ENCODE measurements at regions not wholly inside any gene's neighbourhood (a gene's known extent, or its start where the extent isn't known, plus 50 kb on each side); places are given as distances from the start of the nearest gene placed in this dataset.

- H3K4me3 Mint-ChIP-seq, result no peak overlapping the region
- H3K4me1 Mint-ChIP-seq, result no peaks in the 10 kb centered on the region
- H3K9me3 ChIP-seq (ENCODE audit: control insufficient read depth, low read length, poor library complexity, severe bottlenecking), result no peaks in the 10 kb centered on the region
- no peaks in the 10 kb centered on the region for H3K36me3 Mint-ChIP-seq (ENCODE audit: low read depth)
- H3K27me3 Mint-ChIP-seq, result peaks cover 46% of the 10 kb centered on the region
- DNase-seq (no peak), ATAC-seq (no peak)
- no peak overlapping the region for H3K27ac Mint-ChIP-seq
These were observed 203.1 kb upstream of the B3GAT1 start for GRCh38 chr11:134615041-134615615.

- H3K27me3 Mint-ChIP-seq, result peaks cover 51% of the 10 kb centered on the region
- H3K4me1 Mint-ChIP-seq, result no peaks in the 10 kb centered on the region
- no peak overlapping the region for H3K4me3 Mint-ChIP-seq
- ATAC-seq (no peak), DNase-seq (no peak)
- H3K9me3 ChIP-seq (ENCODE audit: control insufficient read depth, low read length, poor library complexity, severe bottlenecking), result no peaks in the 10 kb centered on the region
- no peaks in the 10 kb centered on the region for H3K36me3 Mint-ChIP-seq (ENCODE audit: low read depth)
- H3K27ac Mint-ChIP-seq, result no peak overlapping the region
These were observed 202.1 kb upstream of the B3GAT1 start for GRCh38 chr11:134614141-134614540.

GRCh38 chr11:134613646-134614045 lies 201.6 kb upstream of the B3GAT1 start:
- ATAC-seq, result no peak
- Mint-ChIP-seq H3K27me3 (peaks cover 51% of the 10 kb centered on the region), H3K4me3 (no peak overlapping the region)

GRCh38 chr11:134612140-134613030 lies 200.3 kb upstream of the B3GAT1 start:
- H3K36me3 Mint-ChIP-seq (ENCODE audit: low read depth), result no peaks in the 10 kb centered on the region
- H3K27ac Mint-ChIP-seq, result no peak overlapping the region
- ATAC-seq (no peak), DNase-seq (no peak)
- no peaks in the 10 kb centered on the region for H3K9me3 ChIP-seq (ENCODE audit: control insufficient read depth, low read length, poor library complexity, severe bottlenecking)
- H3K4me3 Mint-ChIP-seq, result no peak overlapping the region
- H3K4me1 Mint-ChIP-seq, result no peaks in the 10 kb centered on the region
- peaks cover 62% of the 10 kb centered on the region for H3K27me3 Mint-ChIP-seq

More at GRCh38 chr11:134613646-134614045, 201.6 kb upstream of the B3GAT1 start:
- no peak for DNase-seq
- Mint-ChIP-seq H3K36me3 (ENCODE audit: low read depth) (no peaks in the 10 kb centered on the region), H3K27ac (no peak overlapping the region), H3K4me1 (no peaks in the 10 kb centered on the region)
- no peaks in the 10 kb centered on the region for H3K9me3 ChIP-seq (ENCODE audit: control insufficient read depth, low read length, poor library complexity, severe bottlenecking)

- Mint-ChIP-seq H3K36me3 (ENCODE audit: low read depth) (no peaks in the 10 kb centered on the region), H3K4me3 (no peak overlapping the region), H3K4me1 (no peaks in the 10 kb centered on the region), H3K27me3 (peaks cover 71% of the 10 kb centered on the region), H3K27ac (no peak overlapping the region)
- no peak for DNase-seq
- H3K9me3 ChIP-seq (ENCODE audit: control insufficient read depth, low read length, poor library complexity, severe bottlenecking), result no peaks in the 10 kb centered on the region
- ATAC-seq, result no peak
These were observed 199.5 kb upstream of the B3GAT1 start for GRCh38 chr11:134611537-134611936.

GRCh38 chr11:134610116-134610910 lies 198.3 kb upstream of the B3GAT1 start:
- peaks cover 71% of the 10 kb centered on the region for H3K27me3 Mint-ChIP-seq
- no peaks in the 10 kb centered on the region for H3K4me1 Mint-ChIP-seq
- no peak overlapping the region for H3K27ac Mint-ChIP-seq
- DNase-seq, result no peak
- no peak overlapping the region for H3K4me3 Mint-ChIP-seq
- ATAC-seq, result no peak
- H3K36me3 Mint-ChIP-seq (ENCODE audit: low read depth), result no peaks in the 10 kb centered on the region
- H3K9me3 ChIP-seq (ENCODE audit: control insufficient read depth, low read length, poor library complexity, severe bottlenecking), result no peaks in the 10 kb centered on the region

- Mint-ChIP-seq H3K36me3 (ENCODE audit: low read depth) (no peaks in the 10 kb centered on the region), H3K4me3 (no peak overlapping the region), H3K27me3 (peaks cover 71% of the 10 kb centered on the region), H3K4me1 (no peaks in the 10 kb centered on the region), H3K27ac (no peak overlapping the region)
- DNase-seq (no peak), ATAC-seq (no peak)
- no peaks in the 10 kb centered on the region for H3K9me3 ChIP-seq (ENCODE audit: control insufficient read depth, low read length, poor library complexity, severe bottlenecking)
These were observed 197.5 kb upstream of the B3GAT1 start for GRCh38 chr11:134609361-134610115.

- H3K9me3 ChIP-seq (ENCODE audit: control insufficient read depth, low read length, poor library complexity, severe bottlenecking), result no peaks in the 10 kb centered on the region
- H3K4me1 Mint-ChIP-seq, result no peaks in the 10 kb centered on the region
- H3K27me3 Mint-ChIP-seq, result peaks cover 66% of the 10 kb centered on the region
- DNase-seq (no peak), ATAC-seq (no peak)
- H3K27ac Mint-ChIP-seq, result no peak overlapping the region
- no peak overlapping the region for H3K4me3 Mint-ChIP-seq
- H3K36me3 Mint-ChIP-seq (ENCODE audit: low read depth), result no peaks in the 10 kb centered on the region
These were observed 196.1 kb upstream of the B3GAT1 start for GRCh38 chr11:134607963-134608750.

GRCh38 chr11:134606251-134606650 lies 194.2 kb upstream of the B3GAT1 start:
- H3K4me3 Mint-ChIP-seq, result no peak overlapping the region
- no peaks in the 10 kb centered on the region for H3K4me1 Mint-ChIP-seq
- H3K9me3 ChIP-seq (ENCODE audit: control insufficient read depth, low read length, poor library complexity, severe bottlenecking), result no peaks in the 10 kb centered on the region
- ATAC-seq (no peak), DNase-seq (no peak)
- peaks cover 66% of the 10 kb centered on the region for H3K27me3 Mint-ChIP-seq
- no peak overlapping the region for H3K27ac Mint-ChIP-seq
- no peaks in the 10 kb centered on the region for H3K36me3 Mint-ChIP-seq (ENCODE audit: low read depth)

- DNase-seq, result no peak
- Mint-ChIP-seq H3K27me3 (peaks cover 60% of the 10 kb centered on the region), H3K4me3 (no peak overlapping the region), H3K4me1 (no peaks in the 10 kb centered on the region), H3K27ac (no peak overlapping the region), H3K36me3 (ENCODE audit: low read depth) (peaks cover 2% of the 10 kb centered on the region)
- no peak for ATAC-seq
- H3K9me3 ChIP-seq (ENCODE audit: control insufficient read depth, low read length, poor library complexity, severe bottlenecking), result no peaks in the 10 kb centered on the region
These were observed 192.8 kb upstream of the B3GAT1 start for GRCh38 chr11:134604886-134605285.

GRCh38 chr11:134599299-134599771 lies 187.3 kb upstream of the B3GAT1 start:
- Mint-ChIP-seq H3K4me1 (no peaks in the 10 kb centered on the region), H3K27me3 (peaks cover 47% of the 10 kb centered on the region), H3K36me3 (ENCODE audit: low read depth) (peaks cover 8% of the 10 kb centered on the region), H3K4me3 (no peak overlapping the region), H3K27ac (no peak overlapping the region)
- H3K9me3 ChIP-seq (ENCODE audit: control insufficient read depth, low read length, poor library complexity, severe bottlenecking), result no peaks in the 10 kb centered on the region
- no peak for DNase-seq
- ATAC-seq, result no peak

- H3K9me3 ChIP-seq (ENCODE audit: control insufficient read depth, low read length, poor library complexity, severe bottlenecking), result no peaks in the 10 kb centered on the region
- Mint-ChIP-seq H3K36me3 (ENCODE audit: low read depth) (peaks cover 8% of the 10 kb centered on the region), H3K4me1 (no peaks in the 10 kb centered on the region), H3K4me3 (no peak overlapping the region), H3K27ac (no peak overlapping the region), H3K27me3 (peaks cover 52% of the 10 kb centered on the region)
- DNase-seq, result no peak
- no peak for ATAC-seq
These were observed 186.3 kb upstream of the B3GAT1 start for GRCh38 chr11:134598368-134598767.

Data from T-helper 17 cell (primary cell).